ENCODE measurements at regions not wholly inside any gene's neighbourhood (a gene's known extent, or its start where the extent isn't known, plus 50 kb on each side); places are given as distances from the start of the nearest gene placed in this dataset.
"Not testable (repeated sequence)": the region's sequence is repeated elsewhere in the genome, so short reads cannot be mapped to it uniquely, and the experiment has no call there.

DNA sequence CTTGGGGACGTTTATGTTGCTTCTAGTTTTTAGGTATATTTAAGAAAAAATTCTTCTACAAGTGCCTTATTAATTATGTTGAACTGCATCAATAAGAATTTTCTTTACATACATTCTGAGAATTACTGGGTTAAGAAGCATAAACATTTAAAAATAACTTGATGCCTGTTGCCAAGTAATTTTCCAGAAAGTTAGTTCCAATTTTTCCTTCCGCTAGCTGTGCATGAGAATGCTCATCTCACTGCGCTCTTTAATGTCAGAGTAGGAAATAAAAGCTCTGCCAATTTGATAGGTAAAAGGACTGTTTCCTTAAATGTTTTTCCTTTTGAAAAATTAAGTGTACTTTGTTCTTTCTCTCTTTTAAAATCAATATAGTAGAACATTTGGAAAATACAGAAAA lies 113.1 kb upstream of the ZBED5 start:
- Histone ChIP-seq H3K23ac (ENCODE audit: low read length) (no peak overlapping the region), H4K91ac (ENCODE audit: low read depth, low read length) (no peak overlapping the region), H3K18ac (ENCODE audit: low read length) (no peak overlapping the region), H3K4me1 (ENCODE audit: control insufficient read depth in 1 of 2, insufficient read depth in 2 of 2, low read length in 2 of 2) (peaks cover 0 to 3% of the 10 kb centered on the region in 2 experiments), H3K4me2 (ENCODE audit: low read length) (no peak overlapping the region), H3K9me3 (ENCODE audit: insufficient read depth, low read depth, low read length) (no peaks in the 10 kb centered on the region), H2BK5ac (ENCODE audit: low read depth, low read length, poor library complexity) (no peak overlapping the region), H3K27me3 (ENCODE audit: insufficient read depth, low read length) (no peaks in the 10 kb centered on the region), H3K27ac (ENCODE audit: low read depth, low read length) (no peak overlapping the region), H3K36me3 (ENCODE audit: control insufficient read depth in 1 of 2, insufficient read depth in 2 of 2, low read length in 2 of 2) (no peaks in the 10 kb centered on the region), H2AFZ (ENCODE audit: insufficient read depth, low read length, poor library complexity) (no peak overlapping the region), H2AK5ac (ENCODE audit: low read length) (no peak overlapping the region), H3K79me1 (ENCODE audit: low read length) (no peaks in the 10 kb centered on the region), H2BK12ac (ENCODE audit: low read length) (no peak overlapping the region), H4K8ac (ENCODE audit: low read depth, low read length) (no peak overlapping the region), H3K9ac (ENCODE audit: low read length) (no peak overlapping the region), H3K4ac (ENCODE audit: low read depth, low read length) (no peak overlapping the region), H3K14ac (ENCODE audit: low read length) (no peak overlapping the region), H3K79me2 (ENCODE audit: control insufficient read depth, insufficient read depth, low read length, poor library complexity) (no peaks in the 10 kb centered on the region), H4K12ac (ENCODE audit: low read depth, low read length) (no peak overlapping the region), H3K4me3 (ENCODE audit: low read depth, low read length) (no peak overlapping the region), H2BK120ac (ENCODE audit: insufficient read depth, low read length, poor library complexity) (no peak overlapping the region)
- DNase-seq, result no peak
- WGBS (ENCODE audit: extremely low coverage, insufficient coverage, insufficient read length), result no CpG with 5 or more reads among the region's 3 CpGs

GRCh38 chr11:10969387-10969786 lies 111.5 kb upstream of the ZBED5 start:
- Histone ChIP-seq H3K23ac (ENCODE audit: low read length) (no peak overlapping the region), H2AFZ (ENCODE audit: insufficient read depth, low read length, poor library complexity) (no peak overlapping the region), H3K9me3 (ENCODE audit: insufficient read depth, low read depth, low read length) (no peaks in the 10 kb centered on the region), H2BK5ac (ENCODE audit: low read depth, low read length, poor library complexity) (no peak overlapping the region), H3K18ac (ENCODE audit: low read length) (no peak overlapping the region), H2BK12ac (ENCODE audit: low read length) (no peak overlapping the region), H3K79me2 (ENCODE audit: control insufficient read depth, insufficient read depth, low read length, poor library complexity) (no peaks in the 10 kb centered on the region), H3K4me2 (ENCODE audit: low read length) (no peak overlapping the region), H3K27me3 (ENCODE audit: insufficient read depth, low read length) (no peaks in the 10 kb centered on the region), H4K12ac (ENCODE audit: low read depth, low read length) (no peak overlapping the region), H4K91ac (ENCODE audit: low read depth, low read length) (no peak overlapping the region), H3K14ac (ENCODE audit: low read length) (no peak overlapping the region), H3K27ac (ENCODE audit: low read depth, low read length) (no peak overlapping the region), H3K79me1 (ENCODE audit: low read length) (no peaks in the 10 kb centered on the region), H3K4me3 (ENCODE audit: low read depth, low read length) (no peak overlapping the region), H3K4ac (ENCODE audit: low read depth, low read length) (no peak overlapping the region), H3K36me3 (ENCODE audit: control insufficient read depth in 1 of 2, insufficient read depth in 2 of 2, low read length in 2 of 2) (no peaks in the 10 kb centered on the region), H3K4me1 (ENCODE audit: control insufficient read depth in 1 of 2, insufficient read depth in 2 of 2, low read length in 2 of 2) (peaks cover 0 to 3% of the 10 kb centered on the region in 2 experiments), H4K8ac (ENCODE audit: low read depth, low read length) (no peak overlapping the region), H2BK120ac (ENCODE audit: insufficient read depth, low read length, poor library complexity) (no peak overlapping the region), H2AK5ac (ENCODE audit: low read length) (no peak overlapping the region), H3K9ac (ENCODE audit: low read length) (no peak overlapping the region)
- peak; percentile 31 to 64 for DNase-seq
- no CpG with 5 or more reads among the region's 2 CpGs for WGBS (ENCODE audit: extremely low coverage, insufficient coverage, insufficient read length)

GRCh38 chr11:10956884-10957283 lies 99.0 kb upstream of the ZBED5 start:
- H3K9ac ChIP-seq (ENCODE audit: low read length); H4K8ac ChIP-seq (ENCODE audit: low read depth, low read length); H3K23ac ChIP-seq (ENCODE audit: low read length); H3K27me3 ChIP-seq (ENCODE audit: insufficient read depth, low read length); H3K9me3 ChIP-seq (ENCODE audit: insufficient read depth, low read depth, low read length); H3K4me3 ChIP-seq (ENCODE audit: low read depth, low read length); H3K79me1 ChIP-seq (ENCODE audit: low read length); H4K12ac ChIP-seq (ENCODE audit: low read depth, low read length); H3K4ac ChIP-seq (ENCODE audit: low read depth, low read length); H3K14ac ChIP-seq (ENCODE audit: low read length); H2BK120ac ChIP-seq (ENCODE audit: insufficient read depth, low read length, poor library complexity); H2BK12ac ChIP-seq (ENCODE audit: low read length); H3K36me3 ChIP-seq (ENCODE audit: control insufficient read depth in 1 of 2, insufficient read depth in 2 of 2, low read length in 2 of 2); H4K91ac ChIP-seq (ENCODE audit: low read depth, low read length); H3K4me2 ChIP-seq (ENCODE audit: low read length); DNase-seq; H3K27ac ChIP-seq (ENCODE audit: low read depth, low read length); H2BK5ac ChIP-seq (ENCODE audit: low read depth, low read length, poor library complexity); H3K18ac ChIP-seq (ENCODE audit: low read length); H3K79me2 ChIP-seq (ENCODE audit: control insufficient read depth, insufficient read depth, low read length, poor library complexity); H2AK5ac ChIP-seq (ENCODE audit: low read length); H3K4me1 ChIP-seq (ENCODE audit: control insufficient read depth in 1 of 2, insufficient read depth in 2 of 2, low read length in 2 of 2); H2AFZ ChIP-seq (ENCODE audit: insufficient read depth, low read length, poor library complexity): not testable (repeated sequence)
- WGBS (ENCODE audit: extremely low coverage, insufficient coverage, insufficient read length), result no CpG with 5 or more reads among the region's 1 CpG

DNA sequence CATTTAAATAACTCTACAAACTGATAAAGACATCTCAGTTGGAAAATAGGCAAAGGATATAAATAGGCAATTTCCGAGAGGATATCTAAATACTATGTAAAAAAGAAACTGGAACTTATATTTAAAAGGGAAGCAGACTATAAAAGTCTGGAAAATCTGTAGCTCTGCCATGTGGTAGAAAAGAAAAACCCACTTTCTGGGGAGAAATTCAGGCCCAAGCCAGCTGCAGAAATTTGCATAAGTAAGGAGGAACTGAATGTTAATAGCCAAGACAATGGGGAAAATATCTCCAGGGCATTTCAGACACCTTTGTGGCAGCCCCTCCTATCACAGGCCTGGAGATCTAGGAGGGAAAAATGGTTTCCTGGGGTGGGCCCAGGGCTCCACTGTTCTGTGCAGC lies 97.8 kb upstream of the ZBED5 start:
- Histone ChIP-seq H3K79me2 (ENCODE audit: control insufficient read depth, insufficient read depth, low read length, poor library complexity) (no peaks in the 10 kb centered on the region), H3K14ac (ENCODE audit: low read length) (no peak overlapping the region), H3K36me3 (ENCODE audit: control insufficient read depth in 1 of 2, insufficient read depth in 2 of 2, low read length in 2 of 2) (no peaks in the 10 kb centered on the region), H3K9me3 (ENCODE audit: insufficient read depth, low read depth, low read length) (peaks cover 4% of the 10 kb centered on the region), H3K4me3 (ENCODE audit: low read depth, low read length) (no peak overlapping the region), H3K27ac (ENCODE audit: low read depth, low read length) (no peak overlapping the region), H4K12ac (ENCODE audit: low read depth, low read length) (no peak overlapping the region), H2BK120ac (ENCODE audit: insufficient read depth, low read length, poor library complexity) (no peak overlapping the region), H2AK5ac (ENCODE audit: low read length) (no peak overlapping the region), H2BK12ac (ENCODE audit: low read length) (no peak overlapping the region), H3K18ac (ENCODE audit: low read length) (no peak overlapping the region), H4K91ac (ENCODE audit: low read depth, low read length) (no peak overlapping the region), H3K23ac (ENCODE audit: low read length) (no peak overlapping the region), H3K27me3 (ENCODE audit: insufficient read depth, low read length) (no peaks in the 10 kb centered on the region), H2BK5ac (ENCODE audit: low read depth, low read length, poor library complexity) (no peak overlapping the region), H3K4me2 (ENCODE audit: low read length) (no peak overlapping the region), H3K9ac (ENCODE audit: low read length) (no peak overlapping the region), H4K8ac (ENCODE audit: low read depth, low read length) (no peak overlapping the region), H3K4ac (ENCODE audit: low read depth, low read length) (no peak overlapping the region), H3K4me1 (ENCODE audit: control insufficient read depth in 1 of 2, insufficient read depth in 2 of 2, low read length in 2 of 2) (no peaks in the 10 kb centered on the region), H2AFZ (ENCODE audit: insufficient read depth, low read length, poor library complexity) (no peak overlapping the region), H3K79me1 (ENCODE audit: low read length) (no peaks in the 10 kb centered on the region)
- no CpG with 5 or more reads among the region's 1 CpG for WGBS (ENCODE audit: extremely low coverage, insufficient coverage, insufficient read length)
- DNase-seq, result no peak

Measured in trophoblast cell (in vitro differentiated cells and primary cell).